ENCODE measurements at regions not wholly inside any gene's neighbourhood (a gene's known extent, or its start where the extent isn't known, plus 50 kb on each side); places are given as distances from the start of the nearest gene placed in this dataset.

GRCh38 chr5:89899559-89899958 is 510.0 kb downstream of the CETN3 start:
- Histone ChIP-seq H3K9me3 (ENCODE audit: control insufficient read depth in 4 of 4, insufficient read depth in 3 of 4, low read length in 3 of 4) (no peaks in the 10 kb centered on the region), H3K4me3 (no peak overlapping the region), H3K9ac (ENCODE audit: insufficient read depth in 1 of 2, low read length in 2 of 2) (no peak overlapping the region), H3K36me3 (ENCODE audit: control insufficient read depth in 4 of 4, insufficient read depth in 4 of 4, low read length in 4 of 4) (no peaks in the 10 kb centered on the region), H3K4me1 (ENCODE audit: control insufficient read depth in 5 of 5, insufficient read depth in 5 of 5, low read length in 5 of 5) (no peaks in the 10 kb centered on the region), H3K27ac (ENCODE audit: low read depth in 1 of 2, low read length in 1 of 2) (no peak overlapping the region), H3K27me3 (ENCODE audit: control insufficient read depth in 3 of 3, insufficient read depth in 3 of 3, low read length in 2 of 3) (no peaks in the 10 kb centered on the region)
- no peak for TF ChIP-seq CTCF (IDR thresholded peaks at IDR 0.05; ENCODE audit: control extremely low read depth, extremely low read depth)
- ATAC-seq (ENCODE audit: insufficient read depth, low FRiP score), result no peak
- DNase-seq, result no peak

DNA sequence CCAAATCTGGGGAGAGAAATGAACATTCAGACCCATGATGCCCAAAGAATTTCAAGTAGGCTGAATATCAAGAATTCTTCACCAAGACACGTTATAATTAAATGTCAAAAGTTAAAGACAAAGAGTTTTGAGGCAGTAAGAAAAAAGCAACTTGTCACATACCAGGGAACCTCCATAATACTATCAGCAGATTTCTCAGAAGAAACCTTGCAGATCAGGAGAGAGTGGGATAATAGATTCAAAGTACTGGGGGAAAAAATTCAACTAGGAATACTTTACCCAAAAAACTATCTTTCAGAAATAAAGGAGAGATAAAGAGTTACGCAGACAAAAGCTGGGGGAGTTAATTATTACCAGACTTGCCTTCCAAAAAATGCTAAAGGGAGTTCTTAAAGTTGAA is 516.0 kb downstream of the CETN3 start:
- TF ChIP-seq CTCF (IDR thresholded peaks at IDR 0.05; ENCODE audit: control extremely low read depth, extremely low read depth), result no peak
- Histone ChIP-seq H3K36me3 (ENCODE audit: control insufficient read depth in 4 of 4, insufficient read depth in 4 of 4, low read length in 4 of 4) (no peaks in the 10 kb centered on the region), H3K27ac (ENCODE audit: low read depth in 1 of 2, low read length in 1 of 2) (no peak overlapping the region), H3K4me1 (ENCODE audit: control insufficient read depth in 5 of 5, insufficient read depth in 5 of 5, low read length in 5 of 5) (no peaks in the 10 kb centered on the region), H3K27me3 (ENCODE audit: control insufficient read depth in 3 of 3, insufficient read depth in 3 of 3, low read length in 2 of 3) (no peaks in the 10 kb centered on the region), H3K4me3 (no peak overlapping the region), H3K9me3 (ENCODE audit: control insufficient read depth in 4 of 4, insufficient read depth in 3 of 4, low read length in 3 of 4) (peaks cover 0 to 5% (median 4%) of the 10 kb centered on the region in 4 donors), H3K9ac (ENCODE audit: insufficient read depth in 1 of 2, low read length in 2 of 2) (no peak overlapping the region)
- ATAC-seq (ENCODE audit: insufficient read depth, low FRiP score) (no peak), DNase-seq (no peak)
- 82 to 88% methylated on average over 2 of the region's 2 CpGs for WGBS, 2 donors

GRCh38 chr5:89885670-89886069 is 523.9 kb downstream of the CETN3 start:
- Histone ChIP-seq H3K36me3 (ENCODE audit: control insufficient read depth in 4 of 4, insufficient read depth in 4 of 4, low read length in 4 of 4) (no peaks in the 10 kb centered on the region), H3K9me3 (ENCODE audit: control insufficient read depth in 4 of 4, insufficient read depth in 3 of 4, low read length in 3 of 4) (peaks cover 0 to 3% (median 0%) of the 10 kb centered on the region in 4 donors), H3K4me1 (ENCODE audit: control insufficient read depth in 5 of 5, insufficient read depth in 5 of 5, low read length in 5 of 5) (no peaks in the 10 kb centered on the region), H3K4me3 (no peak overlapping the region), H3K27ac (ENCODE audit: low read depth in 1 of 2, low read length in 1 of 2) (no peak overlapping the region), H3K27me3 (ENCODE audit: control insufficient read depth in 3 of 3, insufficient read depth in 3 of 3, low read length in 2 of 3) (no peaks in the 10 kb centered on the region), H3K9ac (ENCODE audit: insufficient read depth in 1 of 2, low read length in 2 of 2) (no peak overlapping the region)
- no peak for ATAC-seq (ENCODE audit: insufficient read depth, low FRiP score)
- no peak for TF ChIP-seq CTCF (IDR thresholded peaks at IDR 0.05; ENCODE audit: control extremely low read depth, extremely low read depth)
- no peak for DNase-seq

DNA sequence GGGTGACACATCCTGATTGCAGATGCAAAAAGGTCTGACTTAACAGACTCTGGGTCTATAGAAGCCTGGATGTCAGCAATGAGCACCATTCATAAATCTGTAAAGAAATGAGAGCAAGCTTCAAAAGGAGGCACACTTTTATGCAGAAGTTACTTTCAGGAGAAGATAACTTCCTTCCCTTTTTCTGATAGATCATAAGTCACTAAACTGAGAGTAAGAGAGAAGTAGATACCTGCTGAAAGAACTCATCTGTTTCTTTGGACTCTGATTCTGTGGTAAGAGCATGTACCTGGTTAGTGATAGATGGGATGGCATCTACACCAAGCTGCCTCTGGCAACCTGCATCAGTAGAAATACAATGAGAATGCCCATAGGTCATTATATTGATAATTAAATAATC is 525.6 kb downstream of the CETN3 start:
- Histone ChIP-seq H3K4me1 (ENCODE audit: control insufficient read depth in 5 of 5, insufficient read depth in 5 of 5, low read length in 5 of 5) (no peaks in the 10 kb centered on the region), H3K36me3 (ENCODE audit: control insufficient read depth in 4 of 4, insufficient read depth in 4 of 4, low read length in 4 of 4) (no peaks in the 10 kb centered on the region), H3K27me3 (ENCODE audit: control insufficient read depth in 3 of 3, insufficient read depth in 3 of 3, low read length in 2 of 3) (no peaks in the 10 kb centered on the region), H3K9ac (ENCODE audit: insufficient read depth in 1 of 2, low read length in 2 of 2) (no peak overlapping the region), H3K27ac (ENCODE audit: low read depth in 1 of 2, low read length in 1 of 2) (no peak overlapping the region), H3K4me3 (no peak overlapping the region), H3K9me3 (ENCODE audit: control insufficient read depth in 4 of 4, insufficient read depth in 3 of 4, low read length in 3 of 4) (peaks cover 0 to 3% (median 0%) of the 10 kb centered on the region in 4 donors)
- DNase-seq (no peak), ATAC-seq (ENCODE audit: insufficient read depth, low FRiP score) (no peak)
- TF ChIP-seq CTCF (IDR thresholded peaks at IDR 0.05; ENCODE audit: control extremely low read depth, extremely low read depth), result no peak

Measured in lung (tissue), 11 donors.